ENCODE measurements at regions not wholly inside any gene's neighbourhood (a gene's known extent, or its start where the extent isn't known, plus 50 kb on each side); places are given as distances from the start of the nearest gene placed in this dataset.

DNA sequence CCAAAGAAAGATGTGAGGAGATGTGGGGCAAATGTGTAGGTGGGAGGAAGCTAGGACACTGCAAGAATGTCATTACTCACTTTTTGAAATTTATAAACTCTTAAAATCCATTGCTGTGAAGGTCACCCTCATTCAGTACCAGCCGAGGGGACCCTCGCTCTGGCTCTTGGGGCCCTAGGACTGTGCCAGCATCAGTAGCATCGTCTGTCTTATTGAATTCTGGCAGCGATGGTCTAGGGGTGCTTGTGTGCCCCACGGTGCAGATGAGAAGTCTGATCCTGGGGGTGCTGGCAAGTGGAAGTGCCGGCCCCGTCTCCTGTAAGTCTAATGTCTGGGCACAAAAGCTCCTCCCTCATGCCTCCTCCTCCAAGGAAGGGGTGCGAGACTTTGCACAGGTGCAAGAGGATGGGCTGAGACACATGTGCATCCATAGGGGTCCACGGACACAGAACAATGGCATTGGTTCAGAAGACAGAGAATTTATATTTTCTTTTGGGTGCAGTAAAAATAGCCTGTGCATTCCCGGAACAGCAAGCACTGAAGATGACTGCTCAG, 266.7 kb upstream of the HDAC4 start:
- H3K27me3 ChIP-seq (ENCODE audit: insufficient read depth, poor library complexity, severe bottlenecking), result no peaks in the 10 kb centered on the region
- TF ChIP-seq GABPA (IDR thresholded peaks at IDR 0.05; ENCODE audit: low read depth) (no peak), POLR2AphosphoS5 (IDR thresholded peaks at IDR 0.05; ENCODE audit: low read depth) (no peak), REST (IDR thresholded peaks at IDR 0.05; ENCODE audit: insufficient replicate concordance, low read depth) (no peak), SPI1 (IDR thresholded peaks at IDR 0.05; ENCODE audit: borderline replicate concordance, low read depth) (no peak)
- TF ChIP-seq, protein P1, sequence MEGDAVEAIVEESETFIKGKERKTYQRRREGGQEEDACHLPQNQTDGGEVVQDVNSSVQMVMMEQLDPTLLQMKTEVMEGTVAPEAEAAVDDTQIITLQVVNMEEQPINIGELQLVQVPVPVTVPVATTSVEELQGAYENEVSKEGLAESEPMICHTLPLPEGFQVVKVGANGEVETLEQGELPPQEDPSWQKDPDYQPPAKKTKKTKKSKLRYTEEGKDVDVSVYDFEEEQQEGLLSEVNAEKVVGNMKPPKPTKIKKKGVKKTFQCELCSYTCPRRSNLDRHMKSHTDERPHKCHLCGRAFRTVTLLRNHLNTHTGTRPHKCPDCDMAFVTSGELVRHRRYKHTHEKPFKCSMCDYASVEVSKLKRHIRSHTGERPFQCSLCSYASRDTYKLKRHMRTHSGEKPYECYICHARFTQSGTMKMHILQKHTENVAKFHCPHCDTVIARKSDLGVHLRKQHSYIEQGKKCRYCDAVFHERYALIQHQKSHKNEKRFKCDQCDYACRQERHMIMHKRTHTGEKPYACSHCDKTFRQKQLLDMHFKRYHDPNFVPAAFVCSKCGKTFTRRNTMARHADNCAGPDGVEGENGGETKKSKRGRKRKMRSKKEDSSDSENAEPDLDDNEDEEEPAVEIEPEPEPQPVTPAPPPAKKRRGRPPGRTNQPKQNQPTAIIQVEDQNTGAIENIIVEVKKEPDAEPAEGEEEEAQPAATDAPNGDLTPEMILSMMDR (IDR thresholded peaks at IDR 0.05; ENCODE audit: insufficient read depth, low read length), result no peak
- H3K4me3 ChIP-seq (replicated peaks; ENCODE audit: insufficient read depth, low read length), result no peak overlapping the region
- no peak overlapping the region for H3K27ac ChIP-seq (replicated peaks)
- DNase-seq (ENCODE audit: low read depth in 1 of 2, low spot score in 1 of 2), result no peak

- H3K4me3 ChIP-seq (replicated peaks; ENCODE audit: insufficient read depth, low read length), result no peak overlapping the region
- H3K27me3 ChIP-seq (ENCODE audit: insufficient read depth, poor library complexity, severe bottlenecking), result no peaks in the 10 kb centered on the region
- no peak overlapping the region for H3K27ac ChIP-seq (replicated peaks)
- DNase-seq (ENCODE audit: low read depth in 1 of 2, low spot score in 1 of 2), result no peak
- TF ChIP-seq, protein P1 (IDR thresholded peaks at IDR 0.05; ENCODE audit: insufficient read depth, low read length), result no peak
- TF ChIP-seq SPI1 (IDR thresholded peaks at IDR 0.05; ENCODE audit: borderline replicate concordance, low read depth) (no peak), REST (IDR thresholded peaks at IDR 0.05; ENCODE audit: insufficient replicate concordance, low read depth) (no peak), POLR2AphosphoS5 (IDR thresholded peaks at IDR 0.05; ENCODE audit: low read depth) (no peak), GABPA (IDR thresholded peaks at IDR 0.05; ENCODE audit: low read depth) (no peak)
Observed at GRCh38 chr2:239666855-239667376, 266.1 kb upstream of the HDAC4 start.

DNA sequence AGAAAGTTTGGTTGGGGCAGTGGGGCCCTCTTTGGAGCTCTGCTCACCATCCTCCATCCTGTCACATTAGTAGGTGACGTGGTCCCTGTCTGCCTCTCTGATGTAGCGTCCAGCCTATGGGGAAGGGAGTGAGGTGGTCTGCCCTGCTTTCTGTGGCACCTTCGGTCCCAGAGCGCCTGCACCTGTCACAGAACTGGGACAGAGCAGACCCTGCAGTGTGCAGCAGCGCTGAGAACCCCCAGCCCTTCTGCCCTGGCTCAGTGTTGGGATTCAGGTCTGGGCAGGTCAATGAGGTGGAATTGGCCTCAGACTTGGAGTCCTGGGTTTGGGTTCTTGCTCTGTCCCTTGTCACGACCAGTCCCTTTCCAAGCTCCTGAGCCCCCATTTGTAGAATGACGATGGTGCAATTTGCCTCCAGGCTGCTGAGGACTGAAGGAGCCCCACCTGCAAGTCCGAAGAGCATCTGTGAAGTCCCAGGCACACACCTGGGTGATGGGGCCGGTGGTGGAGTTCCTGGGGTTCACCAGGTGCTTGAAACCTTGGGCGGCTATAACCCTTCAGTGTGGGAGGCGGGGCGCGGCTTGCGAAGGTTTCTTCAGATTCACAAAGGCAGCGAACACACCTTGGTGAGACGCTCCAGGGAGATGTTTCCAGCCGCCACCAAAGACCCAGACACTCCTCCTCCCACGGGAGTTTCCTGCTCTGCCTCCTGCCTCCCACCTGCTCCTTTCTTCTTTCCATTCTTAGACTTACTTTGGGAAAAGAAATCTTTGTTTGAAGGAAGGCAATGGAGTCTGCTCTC, 265.4 kb upstream of the HDAC4 start:
- DNase-seq (ENCODE audit: low read depth in 1 of 2, low spot score in 1 of 2), result no peak
- Histone ChIP-seq H3K4me3 (replicated peaks; ENCODE audit: insufficient read depth, low read length) (no peak overlapping the region), H3K27me3 (ENCODE audit: insufficient read depth, poor library complexity, severe bottlenecking) (no peaks in the 10 kb centered on the region), H3K27ac (replicated peaks) (no peak overlapping the region)
- TF ChIP-seq SPI1 (IDR thresholded peaks at IDR 0.05; ENCODE audit: borderline replicate concordance, low read depth) (no peak), POLR2AphosphoS5 (IDR thresholded peaks at IDR 0.05; ENCODE audit: low read depth) (no peak), REST (IDR thresholded peaks at IDR 0.05; ENCODE audit: insufficient replicate concordance, low read depth) (no peak), GABPA (IDR thresholded peaks at IDR 0.05; ENCODE audit: low read depth) (no peak)
- TF ChIP-seq, protein P1 (IDR thresholded peaks at IDR 0.05; ENCODE audit: insufficient read depth, low read length), result no peak
